Stimulated activated CD8-positive, alpha-beta memory T cell treated with anti-CD3 and anti-CD28 coated beads, Interleukin-2, amount 100 ng/mL, for 48 hours (primary cell): ENCODE measurements at regions not wholly inside any gene's neighbourhood (a gene's known extent, or its start where the extent isn't known, plus 50 kb on each side); places are given as distances from the start of the nearest gene placed in this dataset.

ENCODE experiments used
- DNase-seq, 2 donors: peaks; one replicate each; pipeline ENCODE4 v3.0.0-alpha.2; 2020; ENCODE audit warnings: low read depth in 2 of 2

- no peak for DNase-seq
Observed at GRCh38 chr21:38956856-38957571, 151.3 kb downstream of the ETS2 start.

- no peak for DNase-seq
Observed at GRCh38 chr21:38956521-38956855, 150.8 kb downstream of the ETS2 start.

GRCh38 chr21:38956007-38956406, 150.3 kb downstream of the ETS2 start:
- DNase-seq, result no peak

- DNase-seq, result no peak
Observed at GRCh38 chr21:38955495-38955894, 149.8 kb downstream of the ETS2 start.

GRCh38 chr21:38954588-38955004, 148.9 kb downstream of the ETS2 start:
- DNase-seq, result no peak

GRCh38 chr21:38953516-38953915, 147.8 kb downstream of the ETS2 start:
- DNase-seq, result no peak

GRCh38 chr21:38952890-38953289, 147.2 kb downstream of the ETS2 start:
- DNase-seq, result no peak

- DNase-seq, result no peak
Observed at GRCh38 chr21:38951095-38951730, 145.5 kb downstream of the ETS2 start.

GRCh38 chr21:38950435-38951094, 144.8 kb downstream of the ETS2 start:
- DNase-seq, result no peak

DNA sequence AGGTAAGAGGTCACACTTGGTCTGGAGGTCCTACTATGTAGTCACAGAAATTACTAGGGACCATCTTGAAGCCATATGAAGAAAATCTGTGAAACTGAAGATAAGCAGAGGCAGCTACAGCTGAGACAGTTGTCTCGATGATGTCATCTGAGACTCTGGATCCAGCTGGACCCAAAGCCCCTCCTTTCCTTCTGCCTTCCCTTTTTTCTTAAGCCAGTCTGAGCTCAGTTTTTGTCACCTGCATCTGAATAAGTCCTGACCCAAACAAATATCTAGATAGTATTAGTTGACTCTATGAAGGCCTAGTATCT, 143.3 kb downstream of the ETS2 start:
- DNase-seq, result no peak

GRCh38 chr21:38948377-38949069, 142.8 kb downstream of the ETS2 start:
- DNase-seq, result no peak

DNA sequence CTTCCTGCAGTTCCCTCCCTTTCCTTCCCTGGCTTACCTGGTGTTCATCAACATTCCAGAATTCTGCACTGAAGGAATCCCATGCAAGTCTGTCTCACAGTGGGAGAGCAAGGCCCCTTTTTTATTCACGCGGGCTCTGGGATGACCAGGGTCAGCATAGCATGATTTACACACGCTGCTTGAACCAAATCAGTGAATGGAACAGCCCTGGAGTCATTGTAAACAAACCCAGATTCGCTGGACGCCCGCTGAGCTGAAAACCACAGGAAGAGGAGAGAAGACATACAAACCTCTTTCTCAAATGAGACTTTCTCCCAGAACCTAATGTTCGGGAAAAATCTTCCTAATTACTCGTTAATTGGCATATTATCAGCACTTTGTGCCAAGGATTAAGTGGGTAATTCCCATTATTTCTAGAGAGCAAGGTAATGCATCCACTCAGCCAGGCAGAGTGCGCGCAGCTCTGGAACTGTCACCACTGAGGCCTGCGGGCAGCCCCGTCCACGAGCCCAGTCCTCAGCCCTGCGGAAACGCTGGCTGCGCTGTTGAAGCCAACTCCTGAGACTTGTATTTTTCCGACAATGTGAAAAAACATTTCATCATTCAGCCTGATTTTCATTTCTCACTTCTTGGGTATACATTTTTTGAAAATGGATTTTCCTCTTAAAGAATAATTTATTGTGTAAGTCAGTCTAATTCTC, 140.0 kb downstream of the ETS2 start:
- DNase-seq, result no peak

GRCh38 chr21:38944903-38945302, 139.2 kb downstream of the ETS2 start:
- no peak for DNase-seq

GRCh38 chr21:38944402-38944801, 138.7 kb downstream of the ETS2 start:
- no peak for DNase-seq

DNA sequence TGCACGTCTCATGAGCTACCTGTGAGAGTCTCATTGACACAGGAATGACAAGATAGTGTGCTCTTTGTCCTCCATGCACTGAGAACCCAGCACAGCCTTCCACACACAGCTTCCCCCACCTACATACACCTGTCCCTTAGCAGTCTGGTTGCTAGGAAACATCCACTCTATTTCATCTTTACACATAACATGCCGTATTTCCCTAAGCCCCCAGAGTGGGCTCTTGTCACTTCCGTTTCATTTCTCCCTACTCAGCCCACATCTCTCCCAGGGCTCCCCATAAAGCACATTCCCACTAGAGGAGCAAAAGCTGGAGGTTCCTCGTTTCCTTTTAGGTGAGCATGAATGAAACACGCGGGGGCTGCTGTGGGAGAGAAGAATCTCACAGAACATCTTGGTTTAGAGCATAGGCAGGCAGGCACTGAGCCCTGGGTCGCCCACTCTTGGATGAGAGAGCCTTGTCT, 137.1 kb downstream of the ETS2 start:
- DNase-seq, result no peak

- no peak for DNase-seq
Observed at GRCh38 chr21:38938769-38939168, 133.0 kb downstream of the ETS2 start.

DNA sequence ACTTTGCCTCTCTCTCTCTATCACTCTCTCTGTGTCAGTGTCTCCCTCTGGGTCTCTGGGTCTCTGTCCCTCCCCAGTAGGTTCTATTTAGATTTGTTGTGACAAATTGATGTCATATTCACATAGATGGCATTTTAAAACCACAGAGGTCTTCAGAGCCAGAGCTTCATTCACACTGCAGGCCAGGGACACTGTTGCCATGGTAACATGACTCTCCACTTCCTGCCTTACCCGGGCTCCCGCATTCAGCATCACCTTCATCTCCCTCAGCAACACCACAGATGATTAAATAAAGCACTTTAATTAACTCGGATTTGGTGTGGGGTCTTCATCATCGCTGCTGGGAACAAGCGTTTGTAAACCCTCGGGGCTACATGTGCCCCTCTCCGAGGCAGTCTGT, 132.6 kb downstream of the ETS2 start:
- DNase-seq, result no peak

DNA sequence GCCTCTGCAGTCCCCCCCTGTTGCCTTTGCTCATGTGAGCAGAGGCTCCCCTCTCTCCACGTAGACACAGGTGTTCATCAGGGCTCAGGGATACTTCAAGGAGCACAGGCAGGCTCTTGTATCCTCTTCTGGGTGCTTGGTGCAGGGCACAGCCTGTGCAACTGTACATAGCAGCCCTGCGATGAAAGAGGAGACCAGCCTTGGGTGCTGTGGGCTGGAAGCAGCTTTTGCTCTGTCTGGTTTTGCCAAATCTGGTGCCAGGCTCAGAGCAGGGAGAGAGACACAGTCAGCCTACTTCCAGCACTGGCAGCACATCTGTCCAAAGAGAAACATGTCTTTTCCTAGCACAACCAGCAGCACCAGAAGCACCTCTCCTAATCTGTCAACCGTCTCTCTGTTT, 132.1 kb downstream of the ETS2 start:
- DNase-seq, result no peak

DNA sequence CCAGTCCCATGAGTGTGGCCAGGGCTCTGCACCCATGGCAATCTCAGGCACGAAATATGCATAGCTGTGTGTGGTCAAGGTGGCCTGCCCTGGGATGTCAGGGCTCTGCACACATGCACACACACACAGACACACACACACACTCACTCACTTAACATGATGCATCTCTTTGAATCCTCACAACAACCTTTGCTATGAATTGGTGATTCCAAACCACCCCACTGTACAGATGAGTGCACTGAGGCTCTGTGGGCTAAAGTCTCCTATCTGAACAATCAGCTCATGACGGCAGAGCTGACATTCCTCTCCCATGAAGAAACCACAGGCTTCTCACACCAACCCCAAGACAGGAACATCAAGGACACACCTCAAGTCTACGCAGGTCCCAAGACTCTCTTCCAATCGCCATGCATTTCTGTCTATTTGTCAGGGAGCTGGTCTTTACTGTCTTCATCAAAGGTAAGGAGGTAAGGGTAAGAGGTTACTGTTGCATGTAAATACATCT, 131.6 kb downstream of the ETS2 start:
- DNase-seq, result no peak

DNA sequence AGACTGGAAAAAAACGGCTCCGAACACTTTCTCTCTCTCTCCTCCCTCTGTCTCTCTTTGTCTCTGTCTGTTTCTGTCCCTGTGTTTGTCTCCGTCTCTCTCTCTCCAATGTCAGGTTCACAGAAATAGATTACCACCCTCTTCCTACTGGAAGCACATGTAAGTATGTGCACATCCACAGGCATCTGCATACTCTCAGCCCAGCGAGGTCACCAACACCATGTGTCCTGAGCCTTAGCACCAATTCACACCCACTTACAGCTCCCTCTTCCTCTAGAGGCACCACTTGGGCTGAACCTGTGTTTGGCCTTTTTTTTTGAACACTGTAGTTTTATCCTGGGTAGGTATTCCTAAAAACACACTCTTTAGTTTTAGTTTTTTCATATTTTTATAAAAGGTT, 130.5 kb downstream of the ETS2 start:
- DNase-seq, result no peak

- DNase-seq, result no peak
Observed at GRCh38 chr21:38933731-38934130, 128.0 kb downstream of the ETS2 start.

GRCh38 chr21:38931291-38931690, 125.6 kb downstream of the ETS2 start:
- no peak for DNase-seq
